CD4-positive, alpha-beta memory T cell (primary cell): ENCODE measurements at regions not wholly inside any gene's neighbourhood (a gene's known extent, or its start where the extent isn't known, plus 50 kb on each side); places are given as distances from the start of the nearest gene placed in this dataset.

Experiments used
- CTCF ChIA-PET: fragments of 350-600 bp; sonication (Branson Sonifier 250); formaldehyde crosslinking; loops from one replicate; lab custom pipeline; 2021; ENCODE audit warnings: inconsistent platforms; ENCODE audit not compliant: partially characterized antibody; lab: Charles Lee
- POLR2A ChIA-PET: fragments of 350-600 bp; sonication (Branson Sonifier 250); formaldehyde crosslinking; loops from one replicate; lab custom pipeline; 2021; ENCODE audit not compliant: partially characterized antibody; lab: Charles Lee
- DNase-seq, 5 donors: peaks; one replicate each; pipeline versions ENCODE4 v3.0.0 to v3.0.0-alpha.2; 2020 to 2022; ENCODE audit warnings: mixed read lengths in 1 of 5
- H3K27ac ChIP-seq: one replicate; pipeline ENCODE4 v1.7.0; 2013; ENCODE audit warnings: low read depth, low read length
- H3K27me3 ChIP-seq: 2 replicates; pipeline ENCODE4 v1.7.0; 2013; ENCODE audit warnings: mild to moderate bottlenecking, low read length, moderate library complexity; ENCODE audit not compliant: insufficient read depth
- H3K36me3 ChIP-seq: 2 replicates; pipeline ENCODE4 v1.7.0; 2013; ENCODE audit warnings: mild to moderate bottlenecking, low read length, moderate library complexity; ENCODE audit not compliant: insufficient read depth
- H3K4me1 ChIP-seq: 2 replicates; pipeline ENCODE4 v1.7.0; 2013; ENCODE audit warnings: mild to moderate bottlenecking, low read length, moderate library complexity; ENCODE audit not compliant: insufficient read depth
- H3K4me3 ChIP-seq, 2 donors: one replicate each; pipeline ENCODE4 v1.7.0; 2013; ENCODE audit warnings: low read length in 2 of 2, mild to moderate bottlenecking in 1 of 2
- H3K9me3 ChIP-seq, 2 donors: one replicate each; pipeline ENCODE4 v1.7.0; 2013; ENCODE audit warnings: low read length in 2 of 2, control low read depth in 1 of 2; ENCODE audit not compliant: control insufficient read depth in 1 of 2
- H3K27ac Mint-ChIP-seq, 7 donors: one replicate each; pipeline ENCODE4 v1.8.0; 2020 to 2021; ENCODE audit warnings: mixed read lengths in 7 of 7, mild to moderate bottlenecking in 6 of 7, inconsistent platforms in 3 of 7, moderate library complexity in 3 of 7
- H3K27me3 Mint-ChIP-seq, 2 donors: one replicate each; pipeline ENCODE4 v1.8.0; 2020 to 2021; ENCODE audit warnings: mixed read lengths in 2 of 2
- H3K36me3 Mint-ChIP-seq, 2 donors: one replicate each; pipeline ENCODE4 v1.8.0; 2020 to 2021; ENCODE audit warnings: mixed read lengths in 2 of 2, inconsistent platforms in 1 of 2, mild to moderate bottlenecking in 1 of 2
- H3K4me1 Mint-ChIP-seq, 4 donors: one replicate each; pipeline ENCODE4 v1.8.0; 2020 to 2021; ENCODE audit warnings: mixed read lengths in 4 of 4, mild to moderate bottlenecking in 1 of 4
- H3K4me3 Mint-ChIP-seq, 8 donors: one replicate each; pipeline ENCODE4 v1.8.0; 2020 to 2021; ENCODE audit warnings: mixed read lengths in 8 of 8, mild to moderate bottlenecking in 7 of 8, moderate library complexity in 6 of 8, inconsistent platforms in 3 of 8
- H3K9me3 Mint-ChIP-seq, 8 donors: one replicate each; pipeline ENCODE4 v1.8.0; 2020 to 2021; ENCODE audit warnings: mixed read lengths in 8 of 8, mild to moderate bottlenecking in 5 of 8, inconsistent platforms in 3 of 8, moderate library complexity in 1 of 8
- intact Hi-C: fragments of 100-400 bp; cut with micrococcal nuclease; formaldehyde crosslinking; loops from one replicate; pipeline ENCODE4 v1.15.1; 2023

GRCh38 chr16:85524365-85524629 lies 88.8 kb upstream of the GSE1 start:
- no peaks in the 10 kb centered on the region for H3K9me3 ChIP-seq
- no peaks in the 10 kb centered on the region for H3K27me3 ChIP-seq
- DNase-seq: no peak
- Mint-ChIP-seq H3K9me3 (peaks cover 0 to 3% (median 0%) of the 10 kb centered on the region in 8 donors), H3K27ac (no peak overlapping the region), H3K4me1 (peaks cover 0 to 6% (median 0%) of the 10 kb centered on the region in 4 donors), H3K36me3 (no peaks in the 10 kb centered on the region), H3K4me3 (no peak overlapping the region), H3K27me3 (peaks cover 2 to 4% of the 10 kb centered on the region in 2 donors)
- intact Hi-C loops: no loop called here
- H3K36me3 ChIP-seq: no peaks in the 10 kb centered on the region
- CTCF ChIA-PET: no interaction called here
- no peak overlapping the region for H3K27ac ChIP-seq
- POLR2A ChIA-PET: no interaction called here
- H3K4me1 ChIP-seq: no peaks in the 10 kb centered on the region
- no peak overlapping the region for H3K4me3 ChIP-seq

- Histone ChIP-seq H3K9me3 (no peaks in the 10 kb centered on the region), H3K4me3 (no peak overlapping the region), H3K36me3 (no peaks in the 10 kb centered on the region), H3K4me1 (no peaks in the 10 kb centered on the region), H3K27ac (no peak overlapping the region), H3K27me3 (no peaks in the 10 kb centered on the region)
- peaks cover 0 to 3% (median 0%) of the 10 kb centered on the region in 4 donors for H3K4me1 Mint-ChIP-seq
- DNase-seq: no peak
- peaks cover 2 to 4% of the 10 kb centered on the region in 2 donors for H3K27me3 Mint-ChIP-seq
- ChIA-PET POLR2A (no interaction called here), CTCF (interaction anchor here (0.6 to 1.5 kb wide), 3 partner anchors 75 to 91 kb away, joined by 3 to 4 read pairs (median 3); no protein-coding TSS in a partner anchor)
- no peak overlapping the region for H3K4me3 Mint-ChIP-seq
- no peaks in the 10 kb centered on the region for H3K9me3 Mint-ChIP-seq
- H3K36me3 Mint-ChIP-seq: no peaks in the 10 kb centered on the region
- H3K27ac Mint-ChIP-seq: no peak overlapping the region
- intact Hi-C loops: no loop called here
These were observed 88.3 kb upstream of the GSE1 start for GRCh38 chr16:85524630-85525419.

GRCh38 chr16:85525420-85526184 lies 87.5 kb upstream of the GSE1 start:
- Histone ChIP-seq H3K36me3 (no peaks in the 10 kb centered on the region), H3K4me3 (no peak overlapping the region), H3K4me1 (no peaks in the 10 kb centered on the region), H3K27ac (no peak overlapping the region), H3K9me3 (no peaks in the 10 kb centered on the region), H3K27me3 (no peaks in the 10 kb centered on the region)
- no peaks in the 10 kb centered on the region for H3K9me3 Mint-ChIP-seq
- H3K36me3 Mint-ChIP-seq: no peaks in the 10 kb centered on the region
- intact Hi-C loops: no loop called here
- no peak for DNase-seq
- peaks cover 0 to 3% (median 0%) of the 10 kb centered on the region in 4 donors for H3K4me1 Mint-ChIP-seq
- no peak overlapping the region for H3K27ac Mint-ChIP-seq
- peaks cover 2 to 4% of the 10 kb centered on the region in 2 donors for H3K27me3 Mint-ChIP-seq
- CTCF ChIA-PET: interaction anchor here (0.6 to 1.5 kb wide), 3 partner anchors 75 to 90 kb away, joined by 3 to 4 read pairs (median 3); no protein-coding TSS in a partner anchor
- POLR2A ChIA-PET: interaction anchor here (0.6 kb wide), 1 partner anchor 9 kb away, joined by 3 read pairs; no protein-coding TSS in a partner anchor
- no peak overlapping the region for H3K4me3 Mint-ChIP-seq

DNA sequence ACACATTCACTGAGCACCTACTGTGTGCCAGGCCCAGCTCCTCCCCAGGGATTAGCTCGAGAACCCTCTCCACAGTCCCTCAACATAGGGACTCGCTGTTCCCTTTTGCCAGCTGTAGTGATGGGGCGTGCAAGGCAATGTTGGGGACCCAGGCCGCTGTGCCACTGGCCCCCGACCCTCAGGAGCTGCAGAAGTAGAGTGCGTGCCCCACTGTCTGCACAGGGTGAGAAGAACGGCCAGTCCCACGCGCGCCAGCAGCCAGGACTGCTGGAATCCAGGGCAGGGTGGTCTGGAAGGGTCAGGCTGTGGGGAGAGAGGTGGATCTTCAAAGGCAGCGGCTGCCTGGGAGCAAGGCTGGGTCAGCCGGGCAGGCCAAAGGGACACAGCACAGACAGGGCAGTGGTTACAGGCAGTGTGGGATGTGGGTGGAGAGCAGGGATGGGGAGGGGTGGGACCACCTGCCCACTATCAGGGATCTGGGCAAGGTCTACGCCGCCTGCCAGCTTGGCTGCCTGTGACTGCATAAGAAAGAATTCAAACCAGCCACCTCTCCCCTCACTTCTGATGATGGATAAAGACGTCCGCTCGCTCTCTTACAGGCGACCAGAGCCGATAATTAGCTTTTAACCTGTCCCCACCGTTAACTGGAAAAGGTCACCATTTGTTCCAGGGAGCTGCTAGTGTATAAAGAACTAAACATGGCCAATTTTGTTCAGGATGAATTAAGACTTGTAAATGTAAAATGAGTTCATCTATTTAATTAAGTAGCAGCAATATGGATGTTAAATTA lies 86.7 kb upstream of the GSE1 start:
- Histone ChIP-seq H3K4me1 (no peaks in the 10 kb centered on the region), H3K4me3 (no peak overlapping the region), H3K9me3 (no peaks in the 10 kb centered on the region), H3K27ac (no peak overlapping the region), H3K27me3 (no peaks in the 10 kb centered on the region), H3K36me3 (no peaks in the 10 kb centered on the region)
- H3K27ac Mint-ChIP-seq: no peak overlapping the region
- no peaks in the 10 kb centered on the region for H3K36me3 Mint-ChIP-seq
- H3K4me1 Mint-ChIP-seq: peaks cover 0 to 3% (median 0%) of the 10 kb centered on the region in 4 donors
- H3K27me3 Mint-ChIP-seq: peaks cover 2 to 4% of the 10 kb centered on the region in 2 donors
- POLR2A ChIA-PET: interaction anchor here (0.6 kb wide), 2 partner anchors 10 to 91 kb away, joined by 3 read pairs; no protein-coding TSS in a partner anchor
- CTCF ChIA-PET: interaction anchor here (1.4 to 1.5 kb wide), 2 partner anchors 83 to 90 kb away, joined by 3 to 4 read pairs; no protein-coding TSS in a partner anchor
- no peak overlapping the region for H3K4me3 Mint-ChIP-seq
- intact Hi-C loops: no loop called here
- no peaks in the 10 kb centered on the region for H3K9me3 Mint-ChIP-seq
- no peak for DNase-seq

GRCh38 chr16:85527042-85527766 lies 85.9 kb upstream of the GSE1 start:
- intact Hi-C loops: no loop called here
- Mint-ChIP-seq H3K4me3 (no peak overlapping the region), H3K27ac (no peak overlapping the region), H3K27me3 (peaks cover 2 to 4% of the 10 kb centered on the region in 2 donors), H3K36me3 (no peaks in the 10 kb centered on the region), H3K9me3 (no peaks in the 10 kb centered on the region), H3K4me1 (peaks cover 0 to 3% (median 0%) of the 10 kb centered on the region in 4 donors)
- Histone ChIP-seq H3K27ac (no peak overlapping the region), H3K9me3 (no peaks in the 10 kb centered on the region), H3K36me3 (no peaks in the 10 kb centered on the region), H3K4me3 (no peak overlapping the region), H3K4me1 (no peaks in the 10 kb centered on the region), H3K27me3 (no peaks in the 10 kb centered on the region)
- no peak for DNase-seq
- ChIA-PET CTCF (interaction anchor here (1.9 to 2.8 kb wide), 2 partner anchors 14 to 25 kb away, joined by 6 to 7 read pairs; no protein-coding TSS in a partner anchor), POLR2A (interaction anchor here (0.6 kb wide), 1 partner anchor 91 kb away, joined by 3 read pairs; no protein-coding TSS in a partner anchor)

GRCh38 chr16:85527767-85528297 lies 85.3 kb upstream of the GSE1 start:
- ChIA-PET CTCF (interaction anchor here (1.0 to 2.8 kb wide), 6 partner anchors 15 to 82 kb away, joined by 3 to 14 read pairs (median 6); no protein-coding TSS in a partner anchor), POLR2A (interaction anchor here (0.7 kb wide), 1 partner anchor 13 kb away, joined by 3 read pairs; no protein-coding TSS in a partner anchor)
- no peaks in the 10 kb centered on the region for H3K9me3 ChIP-seq
- no peak overlapping the region for H3K27ac ChIP-seq
- Mint-ChIP-seq H3K27ac (no peak overlapping the region), H3K4me1 (peaks cover 0 to under 1% (median 0%) of the 10 kb centered on the region in 4 donors), H3K36me3 (no peaks in the 10 kb centered on the region), H3K27me3 (peaks cover under 1 to 1% of the 10 kb centered on the region in 2 donors), H3K4me3 (no peak overlapping the region), H3K9me3 (no peaks in the 10 kb centered on the region)
- intact Hi-C loops: no loop called here
- H3K27me3 ChIP-seq: no peaks in the 10 kb centered on the region
- H3K4me3 ChIP-seq: no peak overlapping the region
- DNase-seq: no peak
- H3K4me1 ChIP-seq: no peaks in the 10 kb centered on the region
- H3K36me3 ChIP-seq: no peaks in the 10 kb centered on the region
